Mucosa of rectum (tissue), 2 donors: ENCODE measurements at regions not wholly inside any gene's neighbourhood (a gene's known extent, or its start where the extent isn't known, plus 50 kb on each side); places are given as distances from the start of the nearest gene placed in this dataset.
A peak's percentile ranks its signal among the peaks of the same experiment; 100 is the strongest.

Experiments used
- H3K27ac ChIP-seq, 2 donors: one replicate each; pipeline ENCODE4 v1.7.0; 2013; ENCODE audit warnings: inconsistent platforms in 2 of 2, low read depth in 2 of 2, low read length in 2 of 2
- H3K27me3 ChIP-seq, 2 donors: one replicate each; pipeline ENCODE4 v1.7.0; 2013; ENCODE audit warnings: low read length in 2 of 2; ENCODE audit not compliant: control insufficient read depth in 2 of 2, insufficient read depth in 2 of 2
- H3K36me3 ChIP-seq, 2 donors: one replicate each; pipeline ENCODE4 v1.7.0; 2013; ENCODE audit warnings: low read length in 2 of 2; ENCODE audit not compliant: control insufficient read depth in 2 of 2, insufficient read depth in 2 of 2
- H3K4me1 ChIP-seq, 2 donors: one replicate each; pipeline ENCODE4 v1.7.0; 2013; ENCODE audit warnings: low read length in 2 of 2, mild to moderate bottlenecking in 1 of 2; ENCODE audit not compliant: control insufficient read depth in 2 of 2, insufficient read depth in 2 of 2
- H3K4me3 ChIP-seq, 2 donors: one replicate each; pipeline ENCODE4 v1.7.0; 2013; ENCODE audit warnings: low read length in 2 of 2
- H3K9ac ChIP-seq, 2 donors: one replicate each; pipeline ENCODE4 v1.7.0; 2013; ENCODE audit warnings: low read length in 2 of 2, low read depth in 1 of 2, mild to moderate bottlenecking in 1 of 2
- H3K9me3 ChIP-seq, 2 donors: one replicate each; pipeline ENCODE4 v1.7.0; 2013; ENCODE audit warnings: low read length in 2 of 2; ENCODE audit not compliant: control insufficient read depth in 2 of 2
- donor health status: healthy.
- donor health status: Normal muscosa, but diverticular disease.

GRCh38 chrX:17291171-17291900, 83.7 kb upstream of the NHS start:
- Histone ChIP-seq H3K4me1 (no peaks in the 10 kb centered on the region), H3K9me3 (peaks cover 0 to 3% of the 10 kb centered on the region in 2 donors), H3K27me3 (no peaks in the 10 kb centered on the region), H3K36me3 (no peaks in the 10 kb centered on the region), H3K4me3 (no peak overlapping the region), H3K9ac (no peak overlapping the region), H3K27ac (peak overlapping the region in 1 of 2 donors; percentile 13)

- Histone ChIP-seq H3K9ac (no peak overlapping the region), H3K36me3 (no peaks in the 10 kb centered on the region), H3K4me3 (no peak overlapping the region), H3K9me3 (peaks cover 0 to 3% of the 10 kb centered on the region in 2 donors), H3K4me1 (no peaks in the 10 kb centered on the region), H3K27ac (peak overlapping the region in 1 of 2 donors; percentile 13), H3K27me3 (no peaks in the 10 kb centered on the region)
Observed at GRCh38 chrX:17292111-17292527, 82.9 kb upstream of the NHS start.

GRCh38 chrX:17294561-17294960, 80.4 kb upstream of the NHS start:
- Histone ChIP-seq H3K27ac (no peak overlapping the region), H3K4me3 (no peak overlapping the region), H3K36me3 (no peaks in the 10 kb centered on the region), H3K4me1 (no peaks in the 10 kb centered on the region), H3K9ac (no peak overlapping the region), H3K27me3 (no peaks in the 10 kb centered on the region), H3K9me3 (peaks cover 0 to 3% of the 10 kb centered on the region in 2 donors)

- no peaks in the 10 kb centered on the region for H3K4me1 ChIP-seq
Observed at GRCh38 chrX:17295791-17296190, 79.2 kb upstream of the NHS start.

GRCh38 chrX:17298564-17298963, 76.4 kb upstream of the NHS start:
- Histone ChIP-seq H3K4me3 (no peak overlapping the region), H3K9me3 (no peaks in the 10 kb centered on the region), H3K27me3 (no peaks in the 10 kb centered on the region), H3K27ac (no peak overlapping the region), H3K36me3 (no peaks in the 10 kb centered on the region), H3K9ac (no peak overlapping the region), H3K4me1 (no peaks in the 10 kb centered on the region)

More at GRCh38 chrX:17295791-17296190, 79.2 kb upstream of the NHS start:
- H3K27me3 ChIP-seq = no peaks in the 10 kb centered on the region
- H3K27ac ChIP-seq = peak overlapping the region in 1 of 2 donors; percentile 32
- H3K4me3 ChIP-seq = no peak overlapping the region
- H3K9ac ChIP-seq = no peak overlapping the region
- H3K9me3 ChIP-seq = no peaks in the 10 kb centered on the region
- no peaks in the 10 kb centered on the region for H3K36me3 ChIP-seq

GRCh38 chrX:17299206-17299605, 75.8 kb upstream of the NHS start:
- H3K36me3 ChIP-seq = no peaks in the 10 kb centered on the region
- no peak overlapping the region for H3K9ac ChIP-seq
- H3K4me1 ChIP-seq = no peaks in the 10 kb centered on the region
- no peak overlapping the region for H3K27ac ChIP-seq
- H3K4me3 ChIP-seq = no peak overlapping the region
- H3K9me3 ChIP-seq = no peaks in the 10 kb centered on the region
- no peaks in the 10 kb centered on the region for H3K27me3 ChIP-seq

- Histone ChIP-seq H3K27ac (no peak overlapping the region), H3K9ac (no peak overlapping the region), H3K4me1 (no peaks in the 10 kb centered on the region), H3K36me3 (no peaks in the 10 kb centered on the region), H3K27me3 (no peaks in the 10 kb centered on the region), H3K4me3 (no peak overlapping the region), H3K9me3 (no peaks in the 10 kb centered on the region)
Observed at GRCh38 chrX:17323397-17323796, 51.6 kb upstream of the NHS start.
